B cell (primary cell): ENCODE measurements at regions not wholly inside any gene's neighbourhood (a gene's known extent, or its start where the extent isn't known, plus 50 kb on each side); places are given as distances from the start of the nearest gene placed in this dataset.

Experiments
- ATAC-seq: fragments of 200-7000 bp; cut with Tn5 transposase; one replicate; pipeline ENCODE4 v1.10.0; 2021; ENCODE audit warnings: low read depth, mild to moderate bottlenecking, moderate number of reproducible peaks, moderate library complexity
- CTCF ChIA-PET: fragments of 350-600 bp; sonication (Branson Sonifier 250); formaldehyde crosslinking; loops from one replicate; lab custom pipeline; 2021; ENCODE audit warnings: antibody characterized with exemption, inconsistent platforms; lab: Charles Lee
- POLR2A ChIA-PET: fragments of 350-600 bp; sonication (Branson Sonifier 250); formaldehyde crosslinking; loops from one replicate; lab custom pipeline; 2021; ENCODE audit warnings: antibody characterized with exemption; lab: Charles Lee
- DNase-seq: peaks from one replicate; pipeline ENCODE4 v3.0.0; 2013
- H2AFZ ChIP-seq: 2 replicates; pipeline ENCODE4 v1.6.1; 2012; ENCODE audit warnings: mild to moderate bottlenecking, low read depth, low read length; ENCODE audit not compliant: insufficient read depth, poor library complexity, severe bottlenecking
- H3K27ac ChIP-seq, 2 donors: 1 replicate in 1 of 2; 2 replicates in 1 of 2; pipeline ENCODE4 v1.5.1; 2012 to 2013; ENCODE audit warnings: low read length in 2 of 2, mild to moderate bottlenecking in 2 of 2, moderate library complexity in 1 of 2
- H3K27me3 ChIP-seq, 4 experiments: fragments of 200-600 bp in 1 of 4; sonication (generic) in 1 of 4; replicated peaks in 1 of 4; 1 replicate in 2 of 4; 2 replicates in 2 of 4; pipeline versions ENCODE4 v1.6.1 to v1.7.0; 2013 to 2016; ENCODE audit warnings: low read length in 3 of 4, mild to moderate bottlenecking in 2 of 4, mixed read lengths in 1 of 4, moderate library complexity in 1 of 4; ENCODE audit not compliant: insufficient read depth in 4 of 4, control insufficient read depth in 3 of 4; ENCODE audit errors: control extremely low read depth in 1 of 4
- H3K36me3 ChIP-seq, 2 experiments: replicated peaks in 1 of 2; 1 replicate in 1 of 2; 2 replicates in 1 of 2; pipeline versions ENCODE4 v1.6.1 to v1.7.1; 2013; ENCODE audit warnings: low read length in 1 of 2; ENCODE audit not compliant: insufficient read depth in 2 of 2, control insufficient read depth in 1 of 2; ENCODE audit errors: control extremely low read depth in 1 of 2, extremely low read depth in 1 of 2
- H3K4me1 ChIP-seq, 2 donors: fragments of 200-600 bp in 1 of 2; sonication (generic) in 1 of 2; 1 replicate in 1 of 2; 2 replicates in 1 of 2; pipeline versions ENCODE4 v1.5.1 to v1.6.1; 2013 to 2017; ENCODE audit warnings: low read length in 2 of 2; ENCODE audit not compliant: control insufficient read depth in 2 of 2, insufficient read depth in 2 of 2
- H3K4me2 ChIP-seq: replicated peaks from 2 replicates; pipeline ENCODE3; 2012; ENCODE audit warnings: mild to moderate bottlenecking, low read depth, low read length; ENCODE audit not compliant: poor library complexity, severe bottlenecking
- H3K4me3 ChIP-seq, 5 experiments: fragments of 200-600 bp in 1 of 5; sonication (generic) in 1 of 5; 1 replicate in 3 of 5; 2 replicates in 2 of 5; pipeline versions ENCODE4 v1.5.1 to v1.7.0; 2011 to 2016; ENCODE audit warnings: low read length in 4 of 5, mild to moderate bottlenecking in 4 of 5, low read depth in 2 of 5, control low read depth in 1 of 5, moderate library complexity in 1 of 5; ENCODE audit not compliant: insufficient read depth in 1 of 5; ENCODE audit errors: control extremely low read depth in 1 of 5, extremely low read depth in 1 of 5
- H3K79me2 ChIP-seq: fragments of 200-600 bp; sonication (generic); one replicate; pipeline ENCODE4 v1.6.0; 2016; ENCODE audit warnings: low read length; ENCODE audit not compliant: control insufficient read depth, insufficient read depth
- H3K9ac ChIP-seq: fragments of 200-600 bp; sonication (generic); 2 replicates; pipeline ENCODE4 v1.6.1; 2017; ENCODE audit warnings: mild to moderate bottlenecking, low read length, moderate library complexity
- H3K9me3 ChIP-seq, 3 donors: one replicate each; pipeline versions ENCODE4 v1.6.1 to v1.7.1; 2013; ENCODE audit warnings: low read length in 2 of 3; ENCODE audit not compliant: control insufficient read depth in 2 of 3, insufficient read depth in 1 of 3; ENCODE audit errors: control extremely low read depth in 1 of 3
- H4K20me1 ChIP-seq: 2 replicates; pipeline ENCODE4 v1.6.0; 2012; ENCODE audit warnings: mild to moderate bottlenecking, low read length; ENCODE audit not compliant: insufficient read depth, control insufficient read depth, poor library complexity, severe bottlenecking
- H3K27ac Mint-ChIP-seq: one replicate; pipeline ENCODE4 v1.8.0; 2021; ENCODE audit warnings: mixed read lengths
- H3K27me3 Mint-ChIP-seq: one replicate; pipeline ENCODE4 v1.8.0; 2021; ENCODE audit warnings: mixed read lengths
- H3K4me1 Mint-ChIP-seq: one replicate; pipeline ENCODE4 v1.8.0; 2021; ENCODE audit warnings: mixed read lengths
- H3K4me3 Mint-ChIP-seq: one replicate; pipeline ENCODE4 v1.8.0; 2021; ENCODE audit warnings: mixed read lengths
- H3K9me3 Mint-ChIP-seq: one replicate; pipeline ENCODE4 v1.8.0; 2022; ENCODE audit warnings: mixed read lengths; ENCODE audit not compliant: insufficient read depth
- EZH2 ChIP-seq: IDR thresholded peaks from 2 replicates; pipeline ENCODE4 v1.6.1; 2012; ENCODE audit warnings: borderline replicate concordance, low read depth, mild to moderate bottlenecking, moderate library complexity, low read length; ENCODE audit not compliant: insufficient read depth, poor library complexity, severe bottlenecking
- WGBS: methylation state at CpG from one replicate; pipeline ENCODE4 v1.1.5; 2013; ENCODE audit warnings: missing lambda C conversion rate; ENCODE audit not compliant: insufficient coverage; 5-methylcytosine and 5-hydroxymethylcytosine counted together
- intact Hi-C: fragments of 100-400 bp; cut with micrococcal nuclease; formaldehyde crosslinking; loops from one replicate; pipeline ENCODE4 v1.10.0; 2022
- TF ChIP-seq, protein P1 (sequence below): fragments of 200-600 bp; IDR thresholded peaks from one replicate; pipeline ENCODE4 v1.8.0; 2022; ENCODE audit warnings: antibody characterized with exemption, mild to moderate bottlenecking

DNA sequence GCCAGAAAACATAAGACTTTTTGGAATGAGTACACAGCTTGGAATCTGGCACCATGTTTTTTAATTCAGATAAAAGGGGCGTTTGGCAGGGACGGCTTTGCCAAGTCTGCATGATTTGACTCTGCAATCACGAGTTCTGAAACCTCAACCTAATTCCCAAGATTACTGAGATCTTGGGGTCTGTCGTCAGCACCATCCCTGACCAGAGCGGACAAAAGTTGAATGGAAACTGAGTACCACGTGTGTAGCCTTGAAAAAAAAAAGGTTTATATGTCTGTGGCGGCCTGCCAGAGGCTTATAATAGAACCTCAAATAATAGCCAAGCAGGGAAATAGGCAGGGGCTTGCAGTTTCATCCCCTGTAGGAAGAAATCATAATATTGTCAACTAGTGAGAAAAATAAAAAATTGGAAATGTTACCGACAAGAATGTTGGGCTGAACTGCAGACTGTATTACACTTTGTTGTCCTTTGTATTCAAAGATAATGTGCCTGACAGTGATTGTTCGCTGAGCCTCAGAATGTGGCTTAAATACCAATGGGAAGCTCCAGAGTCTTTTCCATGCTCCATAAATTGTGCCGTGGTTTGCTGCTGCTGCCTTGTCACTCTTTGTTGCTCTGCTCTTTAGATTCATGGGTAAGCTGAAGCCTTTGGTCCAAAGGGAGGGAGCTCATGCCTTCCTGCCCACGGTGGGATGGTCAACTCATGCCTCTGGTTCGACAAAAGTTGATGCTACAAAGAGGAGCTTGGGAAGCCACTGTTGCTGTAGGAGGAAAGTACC is 118.8 kb upstream of the ARID1B start:
- H3K27ac Mint-ChIP-seq = no peak overlapping the region
- TF ChIP-seq EZH2 = no peak
- TF ChIP-seq, protein P1, sequence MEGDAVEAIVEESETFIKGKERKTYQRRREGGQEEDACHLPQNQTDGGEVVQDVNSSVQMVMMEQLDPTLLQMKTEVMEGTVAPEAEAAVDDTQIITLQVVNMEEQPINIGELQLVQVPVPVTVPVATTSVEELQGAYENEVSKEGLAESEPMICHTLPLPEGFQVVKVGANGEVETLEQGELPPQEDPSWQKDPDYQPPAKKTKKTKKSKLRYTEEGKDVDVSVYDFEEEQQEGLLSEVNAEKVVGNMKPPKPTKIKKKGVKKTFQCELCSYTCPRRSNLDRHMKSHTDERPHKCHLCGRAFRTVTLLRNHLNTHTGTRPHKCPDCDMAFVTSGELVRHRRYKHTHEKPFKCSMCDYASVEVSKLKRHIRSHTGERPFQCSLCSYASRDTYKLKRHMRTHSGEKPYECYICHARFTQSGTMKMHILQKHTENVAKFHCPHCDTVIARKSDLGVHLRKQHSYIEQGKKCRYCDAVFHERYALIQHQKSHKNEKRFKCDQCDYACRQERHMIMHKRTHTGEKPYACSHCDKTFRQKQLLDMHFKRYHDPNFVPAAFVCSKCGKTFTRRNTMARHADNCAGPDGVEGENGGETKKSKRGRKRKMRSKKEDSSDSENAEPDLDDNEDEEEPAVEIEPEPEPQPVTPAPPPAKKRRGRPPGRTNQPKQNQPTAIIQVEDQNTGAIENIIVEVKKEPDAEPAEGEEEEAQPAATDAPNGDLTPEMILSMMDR = no peak
- no peaks in the 10 kb centered on the region for H3K27me3 ChIP-seq
- ChIA-PET POLR2A (no interaction called here), CTCF (no interaction called here)
- no peak overlapping the region for H3K27ac ChIP-seq
- H3K4me1 Mint-ChIP-seq = peaks cover 12% of the 10 kb centered on the region
- H3K4me2 ChIP-seq = no peak overlapping the region
- no peak overlapping the region for H3K4me3 Mint-ChIP-seq
- H3K9ac ChIP-seq = no peak overlapping the region
- H3K27me3 Mint-ChIP-seq = no peaks in the 10 kb centered on the region
- no peak for ATAC-seq
- peaks cover 0 to 7% (median 0%) of the 10 kb centered on the region in 3 donors for H3K9me3 ChIP-seq
- H3K36me3 ChIP-seq = no peaks in the 10 kb centered on the region
- H3K79me2 ChIP-seq = no peaks in the 10 kb centered on the region
- intact Hi-C loops = no loop called here
- no peaks in the 10 kb centered on the region for H4K20me1 ChIP-seq
- H3K9me3 Mint-ChIP-seq = no peaks in the 10 kb centered on the region
- 95% methylated on average over 11 of the region's 12 CpGs for WGBS
- peaks cover 0 to 7% of the 10 kb centered on the region in 2 donors for H3K4me1 ChIP-seq
- no peak overlapping the region for H2AFZ ChIP-seq
- no peak for DNase-seq
- H3K4me3 ChIP-seq = no peak overlapping the region

DNA sequence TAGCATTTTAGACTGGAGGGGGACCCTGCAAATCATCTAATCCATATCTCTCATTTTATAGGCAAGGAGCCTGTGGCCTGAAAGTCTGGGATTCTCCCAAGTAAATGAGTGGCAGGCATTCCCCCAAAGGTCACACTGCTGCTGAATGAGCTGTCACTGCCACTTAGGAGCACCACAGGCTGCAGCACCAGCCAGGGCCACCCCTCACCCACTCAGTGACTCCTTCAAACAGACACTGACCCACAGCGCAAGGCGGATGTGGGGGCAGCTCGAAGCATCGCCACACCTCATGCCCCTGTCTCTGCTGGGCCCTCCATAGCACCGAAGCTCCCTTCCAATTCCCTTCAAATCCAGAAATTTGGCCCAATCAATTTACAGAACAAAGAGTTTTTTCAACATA is 119.9 kb upstream of the ARID1B start:
- no peak overlapping the region for H3K4me3 ChIP-seq
- no peak overlapping the region for H3K27ac ChIP-seq
- ChIA-PET CTCF (no interaction called here), POLR2A (no interaction called here)
- TF ChIP-seq EZH2 = no peak
- TF ChIP-seq, protein P1 = no peak
- peaks cover 0 to 7% of the 10 kb centered on the region in 2 donors for H3K4me1 ChIP-seq
- intact Hi-C loops = no loop called here
- ATAC-seq (no peak), DNase-seq (no peak)
- no peak overlapping the region for H3K4me2 ChIP-seq
- Mint-ChIP-seq H3K4me3 (no peak overlapping the region), H3K4me1 (peaks cover 12% of the 10 kb centered on the region), H3K27ac (no peak overlapping the region), H3K9me3 (no peaks in the 10 kb centered on the region), H3K27me3 (no peaks in the 10 kb centered on the region)
- H3K9me3 ChIP-seq = peaks cover 0 to 4% (median 0%) of the 10 kb centered on the region in 3 donors
- H4K20me1 ChIP-seq = no peaks in the 10 kb centered on the region
- no peaks in the 10 kb centered on the region for H3K27me3 ChIP-seq
- no peak overlapping the region for H3K9ac ChIP-seq
- no peaks in the 10 kb centered on the region for H3K36me3 ChIP-seq
- H2AFZ ChIP-seq = no peak overlapping the region
- H3K79me2 ChIP-seq = no peaks in the 10 kb centered on the region
- WGBS = 95% methylated on average over 5 of the region's 5 CpGs
